ENCODE measurements at regions not wholly inside any gene's neighbourhood (a gene's known extent, or its start where the extent isn't known, plus 50 kb on each side); places are given as distances from the start of the nearest gene placed in this dataset.

GRCh38 chr3:82960379-82960778 is 1198.9 kb upstream of the GBE1 start:
- Histone ChIP-seq H3K27me3 (no peaks in the 10 kb centered on the region), H3K9me3 (no peaks in the 10 kb centered on the region), H3K27ac (no peak overlapping the region), H3K4me3 (no peak overlapping the region), H3K36me3 (no peaks in the 10 kb centered on the region), H3K4me1 (no peaks in the 10 kb centered on the region)
- no peak for TF ChIP-seq CTCF (IDR thresholded peaks at IDR 0.05 in 4 of 5, conservative IDR thresholded peaks at IDR 0.05 in 1 of 5)
- no peak for TF ChIP-seq POLR2A (IDR thresholded peaks at IDR 0.05)
- DNase-seq, result no peak
- intact Hi-C loops (cut with DNase I; ENCODE audit: low total_unique reads), result no loop called here
- ATAC-seq, result no peak
- in situ Hi-C loops (cut with MboI; ENCODE audit: low sequenced_read_pairs in 4 of 4), result no loop called here

GRCh38 chr3:82957696-82958095 is 1196.3 kb upstream of the GBE1 start:
- in situ Hi-C loops (cut with MboI; ENCODE audit: low sequenced_read_pairs in 4 of 4) (no loop called here), intact Hi-C loops (cut with DNase I; ENCODE audit: low total_unique reads) (no loop called here)
- Histone ChIP-seq H3K4me1 (no peaks in the 10 kb centered on the region), H3K27ac (no peak overlapping the region), H3K9me3 (no peaks in the 10 kb centered on the region), H3K27me3 (no peaks in the 10 kb centered on the region), H3K36me3 (no peaks in the 10 kb centered on the region), H3K4me3 (no peak overlapping the region)
- TF ChIP-seq POLR2A (IDR thresholded peaks at IDR 0.05) (no peak), CTCF (IDR thresholded peaks at IDR 0.05 in 4 of 5, conservative IDR thresholded peaks at IDR 0.05 in 1 of 5) (no peak)
- DNase-seq, result no peak
- ATAC-seq, result no peak

- no peaks in the 10 kb centered on the region for H3K9me3 ChIP-seq
- H3K36me3 ChIP-seq, result no peaks in the 10 kb centered on the region
- in situ Hi-C loops (cut with MboI; ENCODE audit: low sequenced_read_pairs in 4 of 4) (no loop called here), intact Hi-C loops (cut with DNase I; ENCODE audit: low total_unique reads) (no loop called here)
- DNase-seq (no peak), ATAC-seq (no peak)
- H3K4me3 ChIP-seq, result no peak overlapping the region
- no peaks in the 10 kb centered on the region for H3K27me3 ChIP-seq
- no peak for TF ChIP-seq CTCF (IDR thresholded peaks at IDR 0.05 in 4 of 5, conservative IDR thresholded peaks at IDR 0.05 in 1 of 5)
- no peak for TF ChIP-seq POLR2A (IDR thresholded peaks at IDR 0.05)
- no peaks in the 10 kb centered on the region for H3K4me1 ChIP-seq
- no peak overlapping the region for H3K27ac ChIP-seq
Observed at GRCh38 chr3:82957079-82957478, 1195.6 kb upstream of the GBE1 start.

DNA sequence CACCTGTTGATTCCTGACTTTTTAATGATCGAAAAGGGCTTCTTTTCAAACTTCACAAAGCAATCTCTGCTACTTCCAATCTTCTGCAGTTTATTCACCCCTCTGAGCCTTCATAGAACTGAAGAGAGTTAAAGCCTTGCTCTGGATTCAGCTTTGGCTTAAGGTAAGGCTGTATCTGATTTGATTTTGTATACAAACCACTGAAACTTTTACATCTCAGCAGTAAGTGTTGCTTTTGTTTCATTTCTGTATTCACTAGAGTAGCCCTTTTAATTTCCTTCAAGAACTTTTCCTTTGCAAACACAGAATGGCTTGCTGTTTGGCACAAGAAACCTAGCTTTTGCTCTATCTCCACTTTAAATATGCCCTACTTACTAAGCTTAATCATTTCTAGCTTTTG is 1193.0 kb upstream of the GBE1 start:
- Histone ChIP-seq H3K4me3 (no peak overlapping the region), H3K9me3 (no peaks in the 10 kb centered on the region), H3K36me3 (no peaks in the 10 kb centered on the region), H3K27ac (no peak overlapping the region), H3K4me1 (no peaks in the 10 kb centered on the region), H3K27me3 (no peaks in the 10 kb centered on the region)
- no peak for DNase-seq
- TF ChIP-seq CTCF (IDR thresholded peaks at IDR 0.05 in 4 of 5, conservative IDR thresholded peaks at IDR 0.05 in 1 of 5) (no peak), POLR2A (IDR thresholded peaks at IDR 0.05) (no peak)
- ATAC-seq, result no peak
- intact Hi-C loops (cut with DNase I; ENCODE audit: low total_unique reads) (no loop called here), in situ Hi-C loops (cut with MboI; ENCODE audit: low sequenced_read_pairs in 4 of 4) (no loop called here)

DNA sequence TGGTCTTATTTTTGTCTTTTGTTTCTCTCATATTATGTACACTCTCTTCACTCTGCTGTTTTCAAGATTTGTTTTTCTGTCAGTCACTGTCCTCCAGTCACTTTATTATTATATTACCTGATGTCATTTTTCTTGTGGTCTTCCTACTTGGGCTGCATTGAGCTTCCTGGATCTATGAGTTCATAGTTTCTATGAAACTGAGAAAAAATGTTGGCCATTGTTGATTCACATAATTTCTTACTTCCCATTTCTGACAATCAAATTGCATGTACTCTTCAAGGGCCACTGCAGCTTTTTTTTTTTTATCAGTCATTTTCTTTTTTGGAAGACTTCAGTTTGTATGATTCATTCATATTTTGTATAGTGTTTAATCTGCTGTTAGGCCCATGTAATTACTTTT is 1180.6 kb upstream of the GBE1 start:
- H3K9me3 ChIP-seq, result no peaks in the 10 kb centered on the region
- in situ Hi-C loops (cut with MboI; ENCODE audit: low sequenced_read_pairs in 4 of 4) (no loop called here), intact Hi-C loops (cut with DNase I; ENCODE audit: low total_unique reads) (no loop called here)
- no peaks in the 10 kb centered on the region for H3K36me3 ChIP-seq
- no peak for DNase-seq
- no peak for ATAC-seq
- no peaks in the 10 kb centered on the region for H3K27me3 ChIP-seq
- H3K4me3 ChIP-seq, result no peak overlapping the region
- no peaks in the 10 kb centered on the region for H3K4me1 ChIP-seq
- no peak overlapping the region for H3K27ac ChIP-seq
- TF ChIP-seq POLR2A (IDR thresholded peaks at IDR 0.05), result no peak
- no peak for TF ChIP-seq CTCF (IDR thresholded peaks at IDR 0.05 in 4 of 5, conservative IDR thresholded peaks at IDR 0.05 in 1 of 5)
